Heart left ventricle (tissue), 16 donors: ENCODE measurements at regions not wholly inside any gene's neighbourhood (a gene's known extent, or its start where the extent isn't known, plus 50 kb on each side); places are given as distances from the start of the nearest gene placed in this dataset.

Source experiments
- ATAC-seq, 4 donors: fragments of 200-7000 bp; cut with Tn5 transposase; one replicate each; pipeline ENCODE4 v1.9.1; 2020 to 2022; ENCODE audit warnings: moderate library complexity in 4 of 4, mild to moderate bottlenecking in 3 of 4, moderate number of reproducible peaks in 1 of 4
- DNase-seq, 5 donors: peaks; one replicate each; pipeline ENCODE4 v3.0.0-alpha.2; 2020
- H3K27ac ChIP-seq, 12 donors: fragments of 200-600 bp; sonication (generic) in 4 of 12; one replicate each; pipeline versions ENCODE4 v1.5.0 to v1.8.0; 2016 to 2022; ENCODE audit warnings: mild to moderate bottlenecking in 2 of 12
- H3K27me3 ChIP-seq, 9 donors: fragments of 200-600 bp; sonication (generic) in 2 of 9; one replicate each; pipeline versions ENCODE4 v1.5.1 to v1.8.0; 2016 to 2022; ENCODE audit warnings: mild to moderate bottlenecking in 3 of 9
- H3K36me3 ChIP-seq, 9 donors: fragments of 200-600 bp; sonication (generic) in 2 of 9; one replicate each; pipeline versions ENCODE4 v1.5.0 to v1.8.0; 2018 to 2022; ENCODE audit warnings: mild to moderate bottlenecking in 2 of 9
- H3K4me1 ChIP-seq, 12 donors: fragments of 200-600 bp; sonication (generic) in 4 of 12; one replicate each; pipeline versions ENCODE4 v1.5.0 to v1.8.0; 2016 to 2022; ENCODE audit warnings: mild to moderate bottlenecking in 3 of 12
- H3K4me3 ChIP-seq, 12 donors: fragments of 200-600 bp; sonication (generic) in 4 of 12; one replicate each; pipeline versions ENCODE4 v1.5.0 to v1.8.0; 2017 to 2022; ENCODE audit warnings: mild to moderate bottlenecking in 9 of 12, moderate library complexity in 4 of 12
- H3K9me3 ChIP-seq, 12 donors: fragments of 200-600 bp; sonication (generic) in 4 of 12; one replicate each; pipeline versions ENCODE4 v1.5.0 to v1.8.0; 2016 to 2022; ENCODE audit warnings: mild to moderate bottlenecking in 1 of 12
- POLR2A ChIP-seq, 2 donors: fragments of 450-650 bp; IDR thresholded peaks; one replicate each; pipeline ENCODE4 v1.6.1; 2017; ENCODE audit warnings: antibody characterized with exemption in 2 of 2, mild to moderate bottlenecking in 2 of 2, moderate library complexity in 2 of 2
- WGBS, 4 donors: extraction: QIAGEN DNeasy Blood & Tissue Kit in 2 of 4; methylation state at CpG; one replicate each; pipeline versions ENCODE4 v1.1.5 to v1.1.7; 2013 to 2018; 5-methylcytosine and 5-hydroxymethylcytosine counted together
- intact Hi-C, 10 donors: fragments of 100-400 bp; cut with DNase I; formaldehyde crosslinking; loops; one replicate each; pipeline versions ENCODE4 v1.11.1 to v1.14.2; 2022
- TF ChIP-seq, protein P1 (sequence below), 12 donors: fragments of 200-600 bp; sonication (generic) in 4 of 12; IDR thresholded peaks; one replicate each; pipeline versions ENCODE4 v1.5.0 to v1.8.0; 2018 to 2022; ENCODE audit warnings: antibody characterized with exemption in 12 of 12, mild to moderate bottlenecking in 5 of 12
- donor health status: ischemic (EF 13 %, LVEDD 7.1; RV severe dilation, severe dysfunction).
- donor health status: healthy with polysubstance abuse.
- donor health status: DM: no; HTN: yes; CAD: no.
- donor health status: DM: no; HTN: no; CAD: no.
- donor health status: ischemic (EF 25% LVEDD 6.9; RV normal size, moderate dysfunction).
- donor health status: ischemic (EF 25% LVEDD 5.7; RV mildly dilated, moderate dysfunction).
- donor health status: healthy.
- donor health status: DM: yes; HTN: yes; CAD: no.
- donor health status: ischemic (EF 35%, LVEDD 5.7; RV mildly dilated, moderate dysfunction).
- donor health status: nonischemic (EF 11% LVEDD 7.7; RV severe dilation, severe dysfunction).
- donor health status: DM: yes; HTN: yes; CAD: no.
- donor health status: PGD.
- donor health status: ischemic (EF 29% LVEDD 5.4; RV normal size, mild dysfunction).
- donor health status: nonischemic (EF 23%, LVEDD 6.1; RV moderate dilation, normal function).

DNA sequence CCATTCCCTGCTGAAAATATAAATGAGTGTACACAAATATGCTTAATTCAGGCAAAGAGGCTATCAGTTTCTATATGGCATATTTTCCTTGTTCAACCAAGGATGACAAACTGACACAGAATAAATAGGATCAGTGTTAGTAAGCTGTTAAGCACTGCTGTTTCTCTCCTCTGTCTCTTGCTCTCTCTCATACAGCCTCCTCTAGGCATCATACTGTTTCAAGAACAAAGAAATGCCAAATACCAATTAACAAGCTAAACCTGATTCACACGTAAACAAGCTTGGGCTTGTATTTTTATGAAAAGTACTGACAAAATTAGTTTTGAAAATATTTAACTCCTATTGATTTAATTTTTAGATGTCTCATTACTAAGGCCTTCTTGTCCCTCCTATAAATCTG, 1027.2 kb upstream of the ACVR2A start:
- no peaks in the 10 kb centered on the region for H3K27me3 ChIP-seq
- no peak for TF ChIP-seq POLR2A (IDR thresholded peaks at IDR 0.05)
- TF ChIP-seq, protein P1, sequence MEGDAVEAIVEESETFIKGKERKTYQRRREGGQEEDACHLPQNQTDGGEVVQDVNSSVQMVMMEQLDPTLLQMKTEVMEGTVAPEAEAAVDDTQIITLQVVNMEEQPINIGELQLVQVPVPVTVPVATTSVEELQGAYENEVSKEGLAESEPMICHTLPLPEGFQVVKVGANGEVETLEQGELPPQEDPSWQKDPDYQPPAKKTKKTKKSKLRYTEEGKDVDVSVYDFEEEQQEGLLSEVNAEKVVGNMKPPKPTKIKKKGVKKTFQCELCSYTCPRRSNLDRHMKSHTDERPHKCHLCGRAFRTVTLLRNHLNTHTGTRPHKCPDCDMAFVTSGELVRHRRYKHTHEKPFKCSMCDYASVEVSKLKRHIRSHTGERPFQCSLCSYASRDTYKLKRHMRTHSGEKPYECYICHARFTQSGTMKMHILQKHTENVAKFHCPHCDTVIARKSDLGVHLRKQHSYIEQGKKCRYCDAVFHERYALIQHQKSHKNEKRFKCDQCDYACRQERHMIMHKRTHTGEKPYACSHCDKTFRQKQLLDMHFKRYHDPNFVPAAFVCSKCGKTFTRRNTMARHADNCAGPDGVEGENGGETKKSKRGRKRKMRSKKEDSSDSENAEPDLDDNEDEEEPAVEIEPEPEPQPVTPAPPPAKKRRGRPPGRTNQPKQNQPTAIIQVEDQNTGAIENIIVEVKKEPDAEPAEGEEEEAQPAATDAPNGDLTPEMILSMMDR (IDR thresholded peaks at IDR 0.05) = no peak

DNA sequence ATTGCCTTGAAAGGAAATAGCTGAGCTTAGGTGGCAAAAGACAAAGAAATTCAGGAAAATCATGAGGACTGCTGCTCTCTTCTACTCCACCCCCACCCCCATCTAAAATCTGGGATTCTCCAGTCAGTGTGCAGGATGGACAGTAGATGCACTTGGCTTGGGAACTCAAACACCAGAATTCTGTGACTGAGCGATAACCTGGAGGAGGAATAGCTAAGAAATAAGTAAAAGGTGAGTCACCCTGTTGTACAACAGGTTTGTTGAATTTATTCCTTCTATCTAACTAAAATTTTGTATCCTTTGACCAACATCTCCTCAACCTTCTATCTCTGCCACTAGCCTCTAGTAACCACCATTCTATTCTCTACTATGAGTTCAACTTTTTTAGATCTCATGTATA, 1029.9 kb upstream of the ACVR2A start:
- Histone ChIP-seq H3K27me3 (no peaks in the 10 kb centered on the region), H3K36me3 (no peaks in the 10 kb centered on the region), H3K4me3 (no peak overlapping the region), H3K9me3 (peaks cover 0 to 16% (median 0%) of the 10 kb centered on the region in 12 donors), H3K27ac (no peak overlapping the region), H3K4me1 (no peaks in the 10 kb centered on the region)
- ATAC-seq (no peak), DNase-seq (no peak)
- no peak for TF ChIP-seq POLR2A (IDR thresholded peaks at IDR 0.05)
- TF ChIP-seq, protein P1 (IDR thresholded peaks at IDR 0.05) = no peak
- intact Hi-C loops = no loop called here
- WGBS, 4 donors = 83 to 96% (median 94%) methylated on average over 1 of the region's 1 CpG

More for the DNA sequence above, 1027.2 kb upstream of the ACVR2A start:
- DNase-seq (no peak), ATAC-seq (no peak)
- intact Hi-C loops = no loop called here
- 76 to 91% (median 84%) methylated on average over 1 of the region's 1 CpG for WGBS, 4 donors
- H3K36me3 ChIP-seq = no peaks in the 10 kb centered on the region
- peaks cover 0 to 6% (median 0%) of the 10 kb centered on the region in 12 donors for H3K9me3 ChIP-seq
- H3K27ac ChIP-seq = no peak overlapping the region
- no peak overlapping the region for H3K4me3 ChIP-seq
- no peaks in the 10 kb centered on the region for H3K4me1 ChIP-seq

DNA sequence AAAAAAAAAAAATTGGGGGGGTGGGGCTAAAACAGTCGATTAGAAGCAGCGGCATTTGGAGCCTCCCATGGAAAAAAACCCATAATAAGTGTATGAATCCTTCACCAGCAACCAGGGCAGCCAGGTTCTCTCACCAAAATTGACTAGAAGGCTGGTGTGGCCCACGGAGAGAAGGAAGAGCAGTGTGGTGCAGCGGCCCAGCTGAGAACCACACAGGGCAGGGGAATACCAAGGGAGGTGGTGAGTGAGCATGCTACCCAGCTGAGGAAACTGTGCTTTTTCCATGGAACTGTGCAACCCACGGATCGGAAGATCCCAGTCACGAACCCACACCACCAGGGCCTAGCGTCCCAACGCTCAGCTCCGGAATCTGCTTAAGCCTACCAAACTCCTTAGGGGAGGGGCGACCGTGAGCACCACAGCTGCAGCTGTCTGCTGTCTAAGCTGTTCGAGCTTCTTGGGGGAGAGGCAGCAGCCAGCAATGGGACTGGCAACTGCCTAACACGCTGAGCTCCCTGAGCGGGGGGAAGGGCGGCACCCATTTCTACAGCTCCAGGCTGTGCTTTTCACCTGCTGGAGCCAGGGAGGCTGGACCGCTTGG, 1037.2 kb upstream of the ACVR2A start:
- no peak for TF ChIP-seq POLR2A (IDR thresholded peaks at IDR 0.05)
- TF ChIP-seq, protein P1 (IDR thresholded peaks at IDR 0.05) = no peak
- intact Hi-C loops = no loop called here
- Histone ChIP-seq H3K27me3 (no peaks in the 10 kb centered on the region), H3K4me1 (no peaks in the 10 kb centered on the region), H3K27ac (no peak overlapping the region), H3K4me3 (no peak overlapping the region), H3K9me3 (peaks cover 0 to 10% (median 0%) of the 10 kb centered on the region in 12 donors), H3K36me3 (no peaks in the 10 kb centered on the region)
- DNase-seq = no peak
- WGBS, 4 donors = 70 to 86% (median 84%) methylated on average over 15 to 17 of the region's 17 CpGs
- no peak for ATAC-seq

DNA sequence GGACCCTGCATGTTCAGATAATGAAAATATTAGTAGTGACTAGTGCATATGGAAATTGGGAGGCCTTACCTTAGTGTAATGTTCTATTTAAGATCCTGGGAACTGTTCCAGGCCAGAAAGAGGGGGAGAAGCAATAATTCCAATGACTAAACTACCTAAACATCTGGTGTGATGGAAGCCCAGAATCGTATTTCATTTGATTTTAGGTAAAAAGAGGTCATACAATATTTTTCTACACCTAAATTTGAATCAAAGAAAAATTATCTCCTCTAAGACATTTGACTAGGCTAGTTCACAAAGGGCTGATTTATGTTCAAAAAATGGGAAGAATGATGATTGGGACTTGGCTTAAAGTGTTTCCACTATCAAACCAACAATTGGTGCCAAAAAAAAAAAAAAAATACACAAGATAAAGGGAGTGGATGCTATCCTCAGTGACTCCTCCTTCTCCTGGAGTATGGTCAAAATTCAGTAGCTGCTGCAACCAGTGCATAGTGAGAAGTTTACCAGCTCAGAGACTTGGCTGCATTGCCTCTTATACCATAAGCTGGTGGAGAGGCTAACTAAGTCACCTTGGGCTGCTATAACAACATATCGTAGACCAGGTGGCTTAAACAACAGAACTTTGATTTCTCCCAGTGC, 1038.3 kb upstream of the ACVR2A start:
- Histone ChIP-seq H3K4me3 (no peak overlapping the region), H3K27me3 (no peaks in the 10 kb centered on the region), H3K4me1 (no peaks in the 10 kb centered on the region), H3K9me3 (peaks cover 0 to 4% (median 0%) of the 10 kb centered on the region in 12 donors), H3K36me3 (no peaks in the 10 kb centered on the region), H3K27ac (no peak overlapping the region)
- DNase-seq (no peak), ATAC-seq (no peak)
- WGBS, 4 donors = 44 to 52% (median 50%) methylated on average over 2 of the region's 2 CpGs
- no peak for TF ChIP-seq POLR2A (IDR thresholded peaks at IDR 0.05)
- TF ChIP-seq, protein P1 (IDR thresholded peaks at IDR 0.05) = no peak
- intact Hi-C loops = no loop called here
